HCT116 (cell line): ENCODE measurements at regions not wholly inside any gene's neighbourhood (a gene's known extent, or its start where the extent isn't known, plus 50 kb on each side); places are given as distances from the start of the nearest gene placed in this dataset.

ENCODE experiments used
- CEBPB ChIP-seq: IDR thresholded peaks from 2 replicates; pipeline ENCODE4 v1.6.1; 2012; ENCODE audit warnings: low read depth
- POLR2A ChIP-seq: IDR thresholded peaks from 2 replicates; pipeline ENCODE4 v1.7.0; 2011; ENCODE audit warnings: borderline replicate concordance; ENCODE audit not compliant: insufficient read depth, insufficient read length; ENCODE audit errors: extremely low read depth
- POLR2AphosphoS5 ChIP-seq: IDR thresholded peaks from 2 replicates; pipeline ENCODE4 v1.6.1; 2011; ENCODE audit warnings: mild to moderate bottlenecking, low read depth, low read length, moderate library complexity
- RAD21 ChIP-seq: IDR thresholded peaks from 2 replicates; pipeline ENCODE4 v1.6.1; 2012; ENCODE audit warnings: low read depth, mild to moderate bottlenecking
- TCF7L2 ChIP-seq: IDR thresholded peaks from 2 replicates; pipeline ENCODE4 v1.7.0; 2011; ENCODE audit warnings: borderline replicate concordance, inconsistent platforms; ENCODE audit not compliant: insufficient read depth, insufficient read length; ENCODE audit errors: extremely low read depth
- ZNF274 ChIP-seq: fragments of 200-500 bp; sonication (Bioruptor generic); IDR thresholded peaks from 2 replicates; pipeline ENCODE4 v1.6.1; 2014; ENCODE audit warnings: mild to moderate bottlenecking, low read depth, low read length, inconsistent platforms
- TF ChIP-seq, protein P1 (sequence below), 3 experiments: fragments of 200-600 bp in 1 of 3; sonication (generic) in 1 of 3; IDR thresholded peaks in 2 of 3; conservative IDR thresholded peaks in 1 of 3; 2 replicates each; pipeline ENCODE4 v1.5.1; 2012 to 2017; ENCODE audit warnings: low read depth in 2 of 3, low read length in 2 of 3, antibody characterized with exemption in 1 of 3, borderline replicate concordance in 1 of 3, control low read depth in 1 of 3, mild to moderate bottlenecking in 1 of 3, mixed read lengths in 1 of 3, mixed run types in 1 of 3, moderate library complexity in 1 of 3; ENCODE audit not compliant: insufficient read depth in 1 of 3
- TF ChIP-seq, protein P2 (sequence below): IDR thresholded peaks from 2 replicates; pipeline ENCODE4 v1.6.1; 2012

DNA sequence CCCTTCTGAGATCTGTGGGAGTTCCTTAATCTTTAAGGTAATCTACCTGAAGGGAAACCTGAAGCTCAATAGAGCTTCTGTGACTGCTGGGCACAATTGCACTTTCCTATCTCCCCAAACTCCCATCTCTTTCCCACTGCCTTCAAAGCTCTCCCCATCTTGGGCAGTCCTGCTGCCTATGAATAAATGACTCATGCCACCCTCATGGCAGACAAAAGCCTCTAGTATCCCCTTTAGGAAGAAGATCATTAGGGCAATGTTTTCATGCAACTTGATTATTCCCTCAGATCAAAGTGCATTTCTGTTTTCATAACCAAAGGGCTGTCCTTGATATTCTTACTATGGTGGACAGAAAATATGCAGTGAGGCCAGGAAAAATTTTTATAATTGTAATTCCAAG is 704.9 kb upstream of the LRRN3 start:
- TF ChIP-seq, protein P1, sequence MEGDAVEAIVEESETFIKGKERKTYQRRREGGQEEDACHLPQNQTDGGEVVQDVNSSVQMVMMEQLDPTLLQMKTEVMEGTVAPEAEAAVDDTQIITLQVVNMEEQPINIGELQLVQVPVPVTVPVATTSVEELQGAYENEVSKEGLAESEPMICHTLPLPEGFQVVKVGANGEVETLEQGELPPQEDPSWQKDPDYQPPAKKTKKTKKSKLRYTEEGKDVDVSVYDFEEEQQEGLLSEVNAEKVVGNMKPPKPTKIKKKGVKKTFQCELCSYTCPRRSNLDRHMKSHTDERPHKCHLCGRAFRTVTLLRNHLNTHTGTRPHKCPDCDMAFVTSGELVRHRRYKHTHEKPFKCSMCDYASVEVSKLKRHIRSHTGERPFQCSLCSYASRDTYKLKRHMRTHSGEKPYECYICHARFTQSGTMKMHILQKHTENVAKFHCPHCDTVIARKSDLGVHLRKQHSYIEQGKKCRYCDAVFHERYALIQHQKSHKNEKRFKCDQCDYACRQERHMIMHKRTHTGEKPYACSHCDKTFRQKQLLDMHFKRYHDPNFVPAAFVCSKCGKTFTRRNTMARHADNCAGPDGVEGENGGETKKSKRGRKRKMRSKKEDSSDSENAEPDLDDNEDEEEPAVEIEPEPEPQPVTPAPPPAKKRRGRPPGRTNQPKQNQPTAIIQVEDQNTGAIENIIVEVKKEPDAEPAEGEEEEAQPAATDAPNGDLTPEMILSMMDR (IDR thresholded peaks at IDR 0.05 in 2 of 3, conservative IDR thresholded peaks at IDR 0.05 in 1 of 3; ENCODE audit: borderline replicate concordance in 1 of 3, insufficient read depth in 1 of 3, low read depth in 2 of 3, low read length in 2 of 3) = no peak
- TF ChIP-seq TCF7L2 = no peak
- TF ChIP-seq POLR2A = no peak
- no peak for TF ChIP-seq RAD21
- no peak for TF ChIP-seq POLR2AphosphoS5
- TF ChIP-seq, protein P2, sequence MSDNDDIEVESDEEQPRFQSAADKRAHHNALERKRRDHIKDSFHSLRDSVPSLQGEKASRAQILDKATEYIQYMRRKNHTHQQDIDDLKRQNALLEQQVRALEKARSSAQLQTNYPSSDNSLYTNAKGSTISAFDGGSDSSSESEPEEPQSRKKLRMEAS = no peak
- TF ChIP-seq CEBPB = no peak
- TF ChIP-seq ZNF274 = no peak
